ENCODE measurements at regions not wholly inside any gene's neighbourhood (a gene's known extent, or its start where the extent isn't known, plus 50 kb on each side); places are given as distances from the start of the nearest gene placed in this dataset.
"Not testable (repeated sequence)": the region's sequence is repeated elsewhere in the genome, so short reads cannot be mapped to it uniquely, and the experiment has no call there.

DNA sequence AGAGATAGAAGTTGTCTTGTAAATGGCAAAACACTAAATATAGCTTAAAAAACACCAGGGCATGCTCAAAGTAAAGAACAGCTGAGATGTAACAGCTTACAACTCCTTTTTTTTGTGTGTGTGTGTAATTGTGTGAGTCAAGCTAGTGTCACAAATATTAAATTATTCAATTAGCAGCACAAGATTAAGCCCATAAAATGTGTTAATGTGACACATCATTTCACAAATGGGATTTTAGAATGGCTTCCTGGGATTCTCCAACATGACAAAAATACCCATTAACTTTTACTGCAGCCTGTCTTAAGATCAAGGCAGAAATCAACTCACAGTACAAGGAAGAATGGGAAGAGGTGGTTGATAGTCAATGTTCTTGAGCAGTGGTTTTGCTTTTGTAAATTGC is 251.4 kb downstream of the KIF20B start:
- DNase-seq = no peak

- DNase-seq = no peak
Observed at GRCh38 chr10:89954061-89954460, 252.7 kb downstream of the KIF20B start.

DNA sequence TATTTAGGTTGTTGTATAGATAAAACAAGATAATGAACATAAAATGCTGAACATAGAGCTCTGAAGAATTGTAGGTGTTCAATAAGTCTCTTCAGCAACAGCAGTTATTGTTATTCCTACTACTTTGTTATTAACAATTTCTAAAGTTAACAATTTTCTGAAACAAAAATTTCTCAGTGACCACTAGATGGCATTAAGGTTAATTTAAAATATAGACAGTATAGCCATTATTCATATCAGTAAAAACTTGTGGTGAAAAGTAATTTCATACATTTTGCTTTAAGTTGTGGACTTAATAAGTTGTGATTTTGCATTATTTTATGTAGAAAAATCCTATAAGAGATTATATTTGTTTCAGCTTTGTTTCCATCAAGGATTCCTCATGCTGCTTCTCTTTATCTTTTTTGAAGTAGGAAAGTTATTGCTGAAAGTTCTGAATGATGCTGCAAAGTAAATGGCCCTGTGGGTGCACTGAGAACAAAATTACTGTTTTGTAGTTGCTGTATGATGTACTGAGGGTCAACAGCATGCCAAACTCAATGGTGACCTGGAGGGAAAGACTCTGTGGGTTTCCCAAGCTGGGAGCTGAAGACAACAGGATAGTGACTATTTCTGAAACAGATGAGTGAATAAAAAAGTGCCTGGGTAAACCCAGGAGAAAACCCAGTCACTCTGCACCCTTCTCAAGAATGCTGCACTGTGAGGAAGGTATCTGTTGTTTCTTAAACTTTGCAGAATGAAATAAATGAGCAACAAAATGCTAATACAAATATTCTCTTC is 253.6 kb downstream of the KIF20B start:
- DNase-seq = no peak

DNA sequence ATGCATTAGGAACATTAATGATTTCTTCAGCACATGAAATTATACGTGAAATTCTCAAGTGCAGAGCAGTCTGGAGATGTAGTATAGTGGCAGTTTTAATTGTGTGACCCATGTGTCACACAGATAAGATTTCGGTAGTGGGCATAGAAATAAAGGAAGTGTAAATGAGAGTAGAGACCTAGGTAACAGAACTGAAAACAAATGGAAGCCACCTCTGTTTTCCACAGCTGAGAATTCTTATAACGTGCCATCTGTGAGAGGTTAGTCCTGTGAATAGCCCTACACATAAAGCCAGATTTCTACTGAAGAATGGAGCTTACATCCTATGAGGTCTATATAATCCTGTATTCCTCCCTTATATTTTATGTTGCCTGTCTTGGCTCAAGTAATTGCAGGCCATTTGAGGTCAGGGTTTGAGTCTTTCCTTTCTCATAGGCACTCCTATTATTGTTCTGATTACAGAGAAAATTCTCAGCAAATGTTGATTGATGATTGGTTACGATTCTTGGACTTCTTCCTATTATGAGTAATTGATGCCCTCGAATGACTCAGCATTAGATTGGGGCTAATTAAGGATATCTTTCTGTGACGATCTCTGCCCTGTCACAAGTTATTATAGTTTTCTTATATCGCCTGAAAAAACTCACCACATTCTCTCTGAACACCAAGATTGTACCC is 258.2 kb downstream of the KIF20B start:
- no peak for DNase-seq

- DNase-seq = no peak
Observed at GRCh38 chr10:89963451-89964102, 262.2 kb downstream of the KIF20B start.

DNA sequence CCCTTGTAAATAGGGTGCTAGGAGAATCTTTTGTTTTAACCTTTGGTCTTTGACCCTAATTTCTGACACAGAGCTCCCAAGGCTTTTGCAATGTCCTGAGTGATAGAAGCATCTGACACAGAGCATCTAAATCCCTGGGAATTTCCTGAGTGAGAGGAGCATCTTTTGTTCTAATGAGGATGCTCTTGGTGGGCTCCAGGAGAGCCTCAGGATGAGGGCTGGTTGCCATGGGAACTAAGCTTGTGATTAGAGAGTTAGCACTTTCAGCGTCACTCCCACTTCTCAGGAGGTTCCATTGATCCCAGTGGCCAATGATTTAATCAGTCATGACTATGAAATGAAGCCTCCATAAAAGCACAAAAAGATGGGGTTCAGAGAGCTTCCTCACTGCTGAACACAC is 264.8 kb downstream of the KIF20B start:
- no peak for DNase-seq

GRCh38 chr10:89973326-89973725 is 271.9 kb downstream of the KIF20B start:
- DNase-seq = no peak

GRCh38 chr10:89975071-89975470 is 273.7 kb downstream of the KIF20B start:
- DNase-seq = no peak

DNA sequence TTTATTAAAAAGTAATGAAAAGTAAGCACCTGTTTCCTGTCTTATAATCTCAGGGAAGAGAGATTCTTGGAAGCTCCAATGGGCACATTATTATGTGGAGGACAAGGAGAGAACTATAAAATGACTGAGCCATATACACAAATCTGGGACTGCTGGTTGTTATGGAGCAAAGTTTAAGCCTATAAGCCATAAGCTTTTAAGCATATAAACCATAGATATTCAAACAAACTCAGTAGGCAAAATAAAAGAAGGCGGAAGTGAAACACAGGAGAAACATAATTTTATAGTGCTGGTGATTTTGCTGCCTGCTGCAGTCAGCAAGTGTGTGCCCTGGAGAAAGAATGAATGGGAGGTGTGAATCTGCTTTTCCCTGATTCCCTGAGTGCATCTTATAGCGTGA is 274.4 kb downstream of the KIF20B start:
- DNase-seq = no peak

- DNase-seq = no peak
Observed at GRCh38 chr10:89978081-89978480, 276.7 kb downstream of the KIF20B start.

DNA sequence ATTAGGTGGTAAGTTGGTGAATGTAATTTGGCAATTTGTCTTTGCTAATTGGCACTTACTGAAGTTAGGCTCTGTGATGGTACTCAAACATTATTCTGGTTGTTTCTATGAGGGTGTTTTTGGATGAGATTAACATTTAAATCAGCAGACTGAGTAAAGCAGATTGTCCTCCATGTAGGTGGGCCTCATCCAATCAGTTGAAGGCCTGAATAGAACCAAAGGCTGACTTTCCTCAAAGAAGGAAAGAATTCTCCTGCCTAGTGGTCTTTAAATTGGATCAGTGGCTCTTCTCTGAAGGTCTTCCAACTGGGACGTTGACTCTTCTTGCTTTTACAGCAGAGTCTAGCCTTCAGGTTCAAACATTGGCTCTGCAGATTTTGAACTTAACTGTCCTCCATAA is 278.3 kb downstream of the KIF20B start:
- DNase-seq = no peak

- no peak for DNase-seq
Observed at GRCh38 chr10:89980166-89980565, 278.8 kb downstream of the KIF20B start.

- peak; percentile 31 for DNase-seq
Observed at GRCh38 chr10:89981891-89982290, 280.5 kb downstream of the KIF20B start.

DNA sequence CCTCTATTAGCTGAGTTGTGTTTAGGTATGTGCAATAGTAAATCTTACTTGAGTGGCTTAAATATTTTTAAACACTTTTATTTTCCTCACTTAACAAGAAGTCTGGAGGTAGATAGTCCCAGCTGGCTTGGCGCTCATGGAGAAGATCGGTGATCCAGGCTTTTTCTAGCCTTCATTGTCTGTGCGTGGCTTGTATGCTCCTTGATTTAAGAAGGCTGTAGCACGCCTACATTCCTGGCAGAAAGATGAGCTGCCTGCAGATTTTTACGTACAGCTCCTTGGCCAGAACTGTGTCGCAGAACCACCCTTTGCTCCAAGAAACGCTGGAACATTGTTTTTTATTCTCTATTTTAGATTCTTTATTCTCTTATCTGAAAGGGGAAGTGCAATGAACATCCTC is 284.1 kb downstream of the KIF20B start:
- DNase-seq = no peak

DNA sequence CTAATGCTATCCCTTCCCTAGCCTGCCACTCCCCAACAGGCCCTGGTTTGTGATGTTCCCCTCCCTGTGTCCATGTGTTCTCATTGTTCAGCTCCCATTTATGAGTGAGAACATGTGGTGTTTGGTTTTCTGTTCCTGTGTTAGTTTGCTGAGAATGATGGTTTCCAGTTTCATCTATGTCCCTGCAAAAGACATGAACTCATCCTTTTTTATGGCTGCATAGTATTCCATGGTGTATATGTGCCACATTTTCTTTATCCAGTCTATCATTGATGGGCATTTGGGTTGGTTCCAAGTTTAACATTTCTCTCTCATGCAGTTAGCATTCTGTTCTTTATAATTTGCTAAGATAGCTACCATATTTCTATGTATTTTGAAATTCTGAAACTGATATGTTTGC is 287.0 kb downstream of the KIF20B start:
- DNase-seq = not testable (repeated sequence)

DNA sequence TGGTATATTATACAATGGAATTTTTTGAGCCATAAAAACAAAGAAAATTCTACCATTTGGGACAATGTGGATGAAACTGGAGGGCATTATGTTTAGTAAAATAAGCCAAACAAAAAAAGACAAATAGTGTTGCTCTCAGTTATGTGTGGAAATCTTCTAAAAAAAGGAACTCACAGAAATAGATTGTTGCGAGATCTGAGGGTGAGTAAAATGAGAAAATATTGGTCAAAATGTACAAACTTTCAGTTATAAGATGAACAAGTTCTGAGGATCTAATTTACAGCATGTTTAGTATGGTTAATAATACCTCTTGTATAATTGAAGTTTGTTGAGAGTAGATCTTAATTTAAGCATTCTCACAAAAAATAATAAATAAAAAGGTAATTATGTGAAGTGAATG is 291.2 kb downstream of the KIF20B start:
- DNase-seq = no peak

GRCh38 chr10:90007226-90007625 is 305.8 kb downstream of the KIF20B start:
- no peak for DNase-seq

GRCh38 chr10:90011281-90011680 is 309.9 kb downstream of the KIF20B start:
- not testable (repeated sequence) for DNase-seq

- no peak for DNase-seq
Observed at GRCh38 chr10:90018819-90019218, 317.4 kb downstream of the KIF20B start.

DNA sequence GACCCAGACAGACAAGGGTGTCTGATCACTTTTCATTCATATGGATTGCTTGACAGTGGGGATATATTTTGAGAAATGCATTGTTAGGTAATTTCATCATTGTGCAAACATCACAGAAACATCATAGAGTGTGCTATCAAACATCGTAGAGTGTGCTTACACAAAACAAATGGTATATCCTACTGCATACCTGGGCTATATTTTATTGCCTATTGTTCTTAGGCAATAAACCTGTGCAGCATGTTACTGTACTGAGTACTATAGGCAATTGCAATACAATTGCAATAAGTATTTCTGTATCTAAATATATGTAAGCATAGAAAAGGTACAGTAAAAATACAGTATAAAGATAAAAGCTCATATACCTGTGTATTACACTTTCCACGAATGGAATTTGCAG is 319.1 kb downstream of the KIF20B start:
- no peak for DNase-seq

DNA sequence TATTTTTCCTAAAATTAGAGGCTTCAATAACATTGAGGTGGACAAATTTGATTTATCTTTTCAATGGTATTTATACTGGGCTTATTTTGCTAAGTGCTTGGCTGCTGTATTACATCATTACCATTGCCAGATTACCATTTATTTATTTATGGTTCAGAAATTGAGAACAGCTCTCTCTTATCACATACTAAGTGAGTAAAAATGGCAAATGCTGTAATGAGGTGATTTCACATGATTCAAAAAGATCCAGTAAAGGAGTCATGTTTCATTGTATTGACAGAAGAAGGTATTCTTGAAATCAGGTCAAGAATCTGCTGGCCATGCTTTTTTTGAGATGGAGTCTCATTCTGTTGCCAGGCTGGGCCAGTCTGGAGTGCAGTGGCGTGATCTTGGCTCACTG is 322.6 kb downstream of the KIF20B start:
- no peak for DNase-seq

GRCh38 chr10:90028312-90028711 is 326.9 kb downstream of the KIF20B start:
- DNase-seq = no peak

GRCh38 chr10:90031776-90032175 is 330.4 kb downstream of the KIF20B start:
- no peak for DNase-seq

- DNase-seq = no peak
Observed at GRCh38 chr10:90032519-90032918, 331.1 kb downstream of the KIF20B start.

Measured in right hindlimb (tissue), 1 donor.